ENCODE measurements at regions not wholly inside any gene's neighbourhood (a gene's known extent, or its start where the extent isn't known, plus 50 kb on each side); places are given as distances from the start of the nearest gene placed in this dataset.

GRCh38 chr12:25637752-25638151, 84.7 kb upstream of the LMNTD1 start:
- H3K4me3 Mint-ChIP-seq = no peak overlapping the region
- H3K4me1 Mint-ChIP-seq = peaks cover 0 to 2% (median 0%) of the 10 kb centered on the region in 3 donors
- Histone ChIP-seq H3K4me3 (ENCODE audit: low read length) (no peak overlapping the region), H3K27me3 (ENCODE audit: insufficient read depth, low read length, poor library complexity, severe bottlenecking) (no peaks in the 10 kb centered on the region), H3K36me3 (ENCODE audit: insufficient read depth, low read length) (no peaks in the 10 kb centered on the region), H3K27ac (ENCODE audit: low read depth, low read length) (no peak overlapping the region), H3K9me3 (ENCODE audit: low read length) (no peaks in the 10 kb centered on the region), H3K4me1 (ENCODE audit: insufficient read depth, low read length) (no peaks in the 10 kb centered on the region)
- peaks cover 0 to 4% of the 10 kb centered on the region in 2 donors for H3K27me3 Mint-ChIP-seq
- no peaks in the 10 kb centered on the region for H3K36me3 Mint-ChIP-seq
- ChIA-PET POLR2A (no interaction called here), CTCF (no interaction called here)
- H3K27ac Mint-ChIP-seq = no peak overlapping the region
- DNase-seq = no peak
- peaks cover 0 to 10% (median 0%) of the 10 kb centered on the region in 5 donors for H3K9me3 Mint-ChIP-seq

- H3K36me3 Mint-ChIP-seq = no peaks in the 10 kb centered on the region
- DNase-seq = no peak
- H3K27ac Mint-ChIP-seq = no peak overlapping the region
- no peak overlapping the region for H3K4me3 Mint-ChIP-seq
- peaks cover 0 to 4% of the 10 kb centered on the region in 2 donors for H3K27me3 Mint-ChIP-seq
- H3K27ac ChIP-seq (ENCODE audit: low read depth, low read length) = no peak overlapping the region
- H3K4me1 ChIP-seq (ENCODE audit: insufficient read depth, low read length) = no peaks in the 10 kb centered on the region
- no peaks in the 10 kb centered on the region for H3K27me3 ChIP-seq (ENCODE audit: insufficient read depth, low read length, poor library complexity, severe bottlenecking)
- CTCF ChIA-PET = no interaction called here
- H3K9me3 ChIP-seq (ENCODE audit: low read length) = no peaks in the 10 kb centered on the region
- no peak overlapping the region for H3K4me3 ChIP-seq (ENCODE audit: low read length)
- no peaks in the 10 kb centered on the region for H3K36me3 ChIP-seq (ENCODE audit: insufficient read depth, low read length)
- peaks cover 0 to 4% (median 0%) of the 10 kb centered on the region in 5 donors for H3K9me3 Mint-ChIP-seq
- no peaks in the 10 kb centered on the region for H3K4me1 Mint-ChIP-seq
- POLR2A ChIA-PET = no interaction called here
These were observed 86.3 kb upstream of the LMNTD1 start for GRCh38 chr12:25639406-25639805.

- Mint-ChIP-seq H3K36me3 (no peaks in the 10 kb centered on the region), H3K27me3 (no peaks in the 10 kb centered on the region), H3K9me3 (peaks cover 0 to under 1% (median 0%) of the 10 kb centered on the region in 5 donors), H3K27ac (no peak overlapping the region), H3K4me1 (no peaks in the 10 kb centered on the region), H3K4me3 (no peak overlapping the region)
- DNase-seq = no peak
- H3K36me3 ChIP-seq (ENCODE audit: insufficient read depth, low read length) = no peaks in the 10 kb centered on the region
- H3K4me1 ChIP-seq (ENCODE audit: insufficient read depth, low read length) = no peaks in the 10 kb centered on the region
- H3K27ac ChIP-seq (ENCODE audit: low read depth, low read length) = no peak overlapping the region
- POLR2A ChIA-PET = no interaction called here
- H3K4me3 ChIP-seq (ENCODE audit: low read length) = no peak overlapping the region
- no peaks in the 10 kb centered on the region for H3K27me3 ChIP-seq (ENCODE audit: insufficient read depth, low read length, poor library complexity, severe bottlenecking)
- no peaks in the 10 kb centered on the region for H3K9me3 ChIP-seq (ENCODE audit: low read length)
- CTCF ChIA-PET = no interaction called here
These were observed 91.9 kb upstream of the LMNTD1 start for GRCh38 chr12:25644979-25645378.

GRCh38 chr12:25645427-25645826, 92.3 kb upstream of the LMNTD1 start:
- Mint-ChIP-seq H3K27me3 (no peaks in the 10 kb centered on the region), H3K4me1 (no peaks in the 10 kb centered on the region), H3K36me3 (no peaks in the 10 kb centered on the region), H3K27ac (no peak overlapping the region), H3K4me3 (no peak overlapping the region), H3K9me3 (no peaks in the 10 kb centered on the region)
- Histone ChIP-seq H3K36me3 (ENCODE audit: insufficient read depth, low read length) (no peaks in the 10 kb centered on the region), H3K27me3 (ENCODE audit: insufficient read depth, low read length, poor library complexity, severe bottlenecking) (no peaks in the 10 kb centered on the region), H3K27ac (ENCODE audit: low read depth, low read length) (no peak overlapping the region), H3K9me3 (ENCODE audit: low read length) (no peaks in the 10 kb centered on the region), H3K4me3 (ENCODE audit: low read length) (no peak overlapping the region), H3K4me1 (ENCODE audit: insufficient read depth, low read length) (no peaks in the 10 kb centered on the region)
- ChIA-PET CTCF (no interaction called here), POLR2A (no interaction called here)
- no peak for DNase-seq

- Histone ChIP-seq H3K27me3 (ENCODE audit: insufficient read depth, low read length, poor library complexity, severe bottlenecking) (no peaks in the 10 kb centered on the region), H3K4me1 (ENCODE audit: insufficient read depth, low read length) (no peaks in the 10 kb centered on the region), H3K36me3 (ENCODE audit: insufficient read depth, low read length) (no peaks in the 10 kb centered on the region), H3K4me3 (ENCODE audit: low read length) (no peak overlapping the region), H3K27ac (ENCODE audit: low read depth, low read length) (no peak overlapping the region), H3K9me3 (ENCODE audit: low read length) (no peaks in the 10 kb centered on the region)
- POLR2A ChIA-PET = no interaction called here
- Mint-ChIP-seq H3K36me3 (no peaks in the 10 kb centered on the region), H3K4me1 (no peaks in the 10 kb centered on the region), H3K27me3 (peaks cover 0 to 10% of the 10 kb centered on the region in 2 donors), H3K9me3 (peaks cover 0 to 2% (median 0%) of the 10 kb centered on the region in 5 donors), H3K4me3 (no peak overlapping the region), H3K27ac (no peak overlapping the region)
- DNase-seq = no peak
- CTCF ChIA-PET = no interaction called here
These were observed 98.8 kb upstream of the LMNTD1 start for GRCh38 chr12:25651931-25652330.

- Histone ChIP-seq H3K4me3 (ENCODE audit: low read length) (no peak overlapping the region), H3K9me3 (ENCODE audit: low read length) (no peaks in the 10 kb centered on the region), H3K4me1 (ENCODE audit: insufficient read depth, low read length) (no peaks in the 10 kb centered on the region), H3K36me3 (ENCODE audit: insufficient read depth, low read length) (no peaks in the 10 kb centered on the region), H3K27me3 (ENCODE audit: insufficient read depth, low read length, poor library complexity, severe bottlenecking) (no peaks in the 10 kb centered on the region), H3K27ac (ENCODE audit: low read depth, low read length) (no peak overlapping the region)
- CTCF ChIA-PET = no interaction called here
- no peak for DNase-seq
- Mint-ChIP-seq H3K36me3 (no peaks in the 10 kb centered on the region), H3K27ac (no peak overlapping the region), H3K4me1 (no peaks in the 10 kb centered on the region), H3K27me3 (peaks cover 0 to 10% of the 10 kb centered on the region in 2 donors), H3K9me3 (peaks cover 0 to 2% (median 0%) of the 10 kb centered on the region in 5 donors), H3K4me3 (no peak overlapping the region)
- POLR2A ChIA-PET = no interaction called here
These were observed 99.3 kb upstream of the LMNTD1 start for GRCh38 chr12:25652371-25652770.

GRCh38 chr12:25653487-25654175, 100.5 kb upstream of the LMNTD1 start:
- H3K27me3 Mint-ChIP-seq = peaks cover 0 to 10% of the 10 kb centered on the region in 2 donors
- Histone ChIP-seq H3K4me1 (ENCODE audit: insufficient read depth, low read length) (no peaks in the 10 kb centered on the region), H3K27ac (ENCODE audit: low read depth, low read length) (no peak overlapping the region), H3K27me3 (ENCODE audit: insufficient read depth, low read length, poor library complexity, severe bottlenecking) (no peaks in the 10 kb centered on the region), H3K36me3 (ENCODE audit: insufficient read depth, low read length) (no peaks in the 10 kb centered on the region), H3K9me3 (ENCODE audit: low read length) (no peaks in the 10 kb centered on the region), H3K4me3 (ENCODE audit: low read length) (no peak overlapping the region)
- H3K4me1 Mint-ChIP-seq = no peaks in the 10 kb centered on the region
- peaks cover 0 to 1% (median 0%) of the 10 kb centered on the region in 3 donors for H3K36me3 Mint-ChIP-seq
- no peak overlapping the region for H3K4me3 Mint-ChIP-seq
- ChIA-PET POLR2A (no interaction called here), CTCF (no interaction called here)
- no peak overlapping the region for H3K27ac Mint-ChIP-seq
- H3K9me3 Mint-ChIP-seq = peaks cover 0 to 2% (median 0%) of the 10 kb centered on the region in 5 donors
- no peak for DNase-seq

GRCh38 chr12:25655702-25656101, 102.6 kb upstream of the LMNTD1 start:
- no peak overlapping the region for H3K4me3 Mint-ChIP-seq
- H3K36me3 Mint-ChIP-seq = peaks cover 0 to 1% (median 0%) of the 10 kb centered on the region in 3 donors
- no peaks in the 10 kb centered on the region for H3K4me1 ChIP-seq (ENCODE audit: insufficient read depth, low read length)
- peaks cover 0 to 10% of the 10 kb centered on the region in 2 donors for H3K27me3 Mint-ChIP-seq
- no peaks in the 10 kb centered on the region for H3K36me3 ChIP-seq (ENCODE audit: insufficient read depth, low read length)
- no peak overlapping the region for H3K27ac ChIP-seq (ENCODE audit: low read depth, low read length)
- POLR2A ChIA-PET = no interaction called here
- no peak overlapping the region for H3K27ac Mint-ChIP-seq
- H3K9me3 ChIP-seq (ENCODE audit: low read length) = no peaks in the 10 kb centered on the region
- CTCF ChIA-PET = no interaction called here
- no peak for DNase-seq
- H3K4me1 Mint-ChIP-seq = no peaks in the 10 kb centered on the region
- peaks cover 0 to 2% (median 0%) of the 10 kb centered on the region in 5 donors for H3K9me3 Mint-ChIP-seq
- H3K4me3 ChIP-seq (ENCODE audit: low read length) = no peak overlapping the region
- no peaks in the 10 kb centered on the region for H3K27me3 ChIP-seq (ENCODE audit: insufficient read depth, low read length, poor library complexity, severe bottlenecking)
